B cell (primary cell): ENCODE measurements at regions not wholly inside any gene's neighbourhood (a gene's known extent, or its start where the extent isn't known, plus 50 kb on each side); places are given as distances from the start of the nearest gene placed in this dataset.

Experiments used
- EZH2 ChIP-seq: IDR thresholded peaks from 2 replicates; pipeline ENCODE4 v1.6.1; 2012; ENCODE audit warnings: borderline replicate concordance, low read depth, mild to moderate bottlenecking, moderate library complexity, low read length; ENCODE audit not compliant: insufficient read depth, poor library complexity, severe bottlenecking
- TF ChIP-seq, protein P1 (sequence below): fragments of 200-600 bp; IDR thresholded peaks from one replicate; pipeline ENCODE4 v1.8.0; 2022; ENCODE audit warnings: antibody characterized with exemption, mild to moderate bottlenecking

DNA sequence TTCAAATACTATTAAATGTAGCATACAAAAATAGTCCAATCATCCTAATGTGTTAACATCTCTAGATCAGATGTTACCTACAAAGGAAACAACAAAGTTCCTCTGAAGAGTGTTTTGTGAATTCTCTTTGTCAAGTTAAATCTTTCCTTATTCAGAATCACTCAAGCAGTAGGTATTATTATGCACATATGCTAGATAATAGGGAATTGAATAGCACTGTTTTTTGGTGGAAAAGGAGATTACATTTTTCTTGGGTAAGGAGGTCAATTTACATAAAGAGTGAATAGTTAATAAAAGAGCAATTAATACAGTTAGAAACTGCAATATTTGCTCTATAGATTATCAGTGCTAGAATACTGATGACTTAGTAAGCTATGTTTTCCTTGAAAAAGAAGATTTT, 130.7 kb downstream of the BTC start:
- TF ChIP-seq, protein P1, sequence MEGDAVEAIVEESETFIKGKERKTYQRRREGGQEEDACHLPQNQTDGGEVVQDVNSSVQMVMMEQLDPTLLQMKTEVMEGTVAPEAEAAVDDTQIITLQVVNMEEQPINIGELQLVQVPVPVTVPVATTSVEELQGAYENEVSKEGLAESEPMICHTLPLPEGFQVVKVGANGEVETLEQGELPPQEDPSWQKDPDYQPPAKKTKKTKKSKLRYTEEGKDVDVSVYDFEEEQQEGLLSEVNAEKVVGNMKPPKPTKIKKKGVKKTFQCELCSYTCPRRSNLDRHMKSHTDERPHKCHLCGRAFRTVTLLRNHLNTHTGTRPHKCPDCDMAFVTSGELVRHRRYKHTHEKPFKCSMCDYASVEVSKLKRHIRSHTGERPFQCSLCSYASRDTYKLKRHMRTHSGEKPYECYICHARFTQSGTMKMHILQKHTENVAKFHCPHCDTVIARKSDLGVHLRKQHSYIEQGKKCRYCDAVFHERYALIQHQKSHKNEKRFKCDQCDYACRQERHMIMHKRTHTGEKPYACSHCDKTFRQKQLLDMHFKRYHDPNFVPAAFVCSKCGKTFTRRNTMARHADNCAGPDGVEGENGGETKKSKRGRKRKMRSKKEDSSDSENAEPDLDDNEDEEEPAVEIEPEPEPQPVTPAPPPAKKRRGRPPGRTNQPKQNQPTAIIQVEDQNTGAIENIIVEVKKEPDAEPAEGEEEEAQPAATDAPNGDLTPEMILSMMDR = no peak
- no peak for TF ChIP-seq EZH2
